Keratinocyte (primary cell): ENCODE measurements at regions not wholly inside any gene's neighbourhood (a gene's known extent, or its start where the extent isn't known, plus 50 kb on each side); places are given as distances from the start of the nearest gene placed in this dataset.

Experiments
- DNase-seq: peaks from one replicate; pipeline ENCODE4 v3.0.0-alpha.2; 2011; ENCODE audit warnings: low read depth, missing footprints, low spot score
- FAIRE-seq: peaks from 2 replicates; lab custom pipeline; 2011; peaks lifted over from hg19 to GRCh38; lab: Jason Lieb, UNC
- H2AFZ ChIP-seq: 2 replicates; pipeline ENCODE4 v1.6.0; 2012; ENCODE audit warnings: low read length, control low read depth, inconsistent platforms; ENCODE audit not compliant: control insufficient read depth
- H3K27ac ChIP-seq: 2 replicates; pipeline ENCODE4 v1.5.1; 2011; ENCODE audit warnings: low read length; ENCODE audit not compliant: control insufficient read depth, insufficient read depth
- H3K27me3 ChIP-seq: 3 replicates; pipeline ENCODE4 v1.6.0; 2011; ENCODE audit warnings: low read length; ENCODE audit not compliant: control insufficient read depth, insufficient read depth; ENCODE audit errors: extremely low read depth
- H3K36me3 ChIP-seq, 2 experiments: 2 replicates in 1 of 2; 3 replicates in 1 of 2; pipeline ENCODE4 v1.5.1; 2011; ENCODE audit warnings: low read length in 2 of 2, mild to moderate bottlenecking in 1 of 2; ENCODE audit not compliant: control insufficient read depth in 2 of 2, insufficient read depth in 2 of 2; ENCODE audit errors: extremely low read depth in 1 of 2
- H3K4me1 ChIP-seq: 3 replicates; pipeline ENCODE4 v1.5.1; 2011; ENCODE audit warnings: low read length; ENCODE audit not compliant: control insufficient read depth, insufficient read depth; ENCODE audit errors: extremely low read depth
- H3K4me2 ChIP-seq: 3 replicates; pipeline ENCODE4 v1.6.0; 2011; ENCODE audit warnings: low read depth, low read length; ENCODE audit not compliant: control insufficient read depth, insufficient read depth; ENCODE audit errors: extremely low read depth
- H3K4me3 ChIP-seq, 3 experiments: fragments of 200-600 bp in 1 of 3; sonication (generic) in 1 of 3; 2 replicates in 2 of 3; 3 replicates in 1 of 3; pipeline ENCODE4 v1.5.1; 2011 to 2016; ENCODE audit warnings: low read length in 3 of 3, mild to moderate bottlenecking in 3 of 3, control low read depth in 2 of 3, inconsistent platforms in 1 of 3, low read depth in 1 of 3, mixed read lengths in 1 of 3, mixed run types in 1 of 3, moderate library complexity in 1 of 3; ENCODE audit not compliant: control insufficient read depth in 2 of 3, insufficient read depth in 2 of 3; ENCODE audit errors: extremely low read depth in 1 of 3
- H3K79me2 ChIP-seq: 2 replicates; pipeline ENCODE4 v1.6.0; 2012; ENCODE audit warnings: low read length; ENCODE audit not compliant: control insufficient read depth, insufficient read depth
- H3K9ac ChIP-seq: 3 replicates; pipeline ENCODE4 v1.6.0; 2011; ENCODE audit warnings: low read length; ENCODE audit not compliant: control insufficient read depth, insufficient read depth; ENCODE audit errors: extremely low read depth
- H3K9me1 ChIP-seq: 3 replicates; pipeline ENCODE4 v1.6.0; 2011; ENCODE audit warnings: low read length; ENCODE audit not compliant: control insufficient read depth, insufficient read depth; ENCODE audit errors: extremely low read depth
- H3K9me3 ChIP-seq: 2 replicates; pipeline ENCODE4 v1.5.1; 2012; ENCODE audit warnings: low read depth, low read length; ENCODE audit not compliant: control insufficient read depth
- H4K20me1 ChIP-seq: 3 replicates; pipeline ENCODE4 v1.6.0; 2011; ENCODE audit warnings: low read length; ENCODE audit not compliant: control insufficient read depth, insufficient read depth; ENCODE audit errors: extremely low read depth
- EZH2 ChIP-seq: IDR thresholded peaks from one replicate; pipeline ENCODE4 v1.6.1; 2012; ENCODE audit warnings: inconsistent platforms, mild to moderate bottlenecking, low read length, moderate library complexity
- dilution Hi-C: fragments of 300-500 bp; cut with MboI; formaldehyde crosslinking; loops from one replicate; pipeline ENCODE4 v1.7.0; 2020; ENCODE audit warnings: low sequenced_read_pairs; ENCODE audit not compliant: extremely low pct_ligation_motif_present
- TF ChIP-seq, protein P1 (sequence below), 3 experiments: IDR thresholded peaks in 1 of 3; conservative IDR thresholded peaks in 1 of 3; optimal IDR thresholded peaks in 1 of 3; 2 replicates in 2 of 3; 3 replicates in 1 of 3; pipeline versions ENCODE3 to v1.5.1; 2011; ENCODE audit warnings: low read length in 3 of 3, mild to moderate bottlenecking in 3 of 3, moderate library complexity in 2 of 3, control low read depth in 1 of 3, inconsistent platforms in 1 of 3; ENCODE audit not compliant: insufficient read depth in 2 of 3; ENCODE audit errors: extremely low read depth in 1 of 3

DNA sequence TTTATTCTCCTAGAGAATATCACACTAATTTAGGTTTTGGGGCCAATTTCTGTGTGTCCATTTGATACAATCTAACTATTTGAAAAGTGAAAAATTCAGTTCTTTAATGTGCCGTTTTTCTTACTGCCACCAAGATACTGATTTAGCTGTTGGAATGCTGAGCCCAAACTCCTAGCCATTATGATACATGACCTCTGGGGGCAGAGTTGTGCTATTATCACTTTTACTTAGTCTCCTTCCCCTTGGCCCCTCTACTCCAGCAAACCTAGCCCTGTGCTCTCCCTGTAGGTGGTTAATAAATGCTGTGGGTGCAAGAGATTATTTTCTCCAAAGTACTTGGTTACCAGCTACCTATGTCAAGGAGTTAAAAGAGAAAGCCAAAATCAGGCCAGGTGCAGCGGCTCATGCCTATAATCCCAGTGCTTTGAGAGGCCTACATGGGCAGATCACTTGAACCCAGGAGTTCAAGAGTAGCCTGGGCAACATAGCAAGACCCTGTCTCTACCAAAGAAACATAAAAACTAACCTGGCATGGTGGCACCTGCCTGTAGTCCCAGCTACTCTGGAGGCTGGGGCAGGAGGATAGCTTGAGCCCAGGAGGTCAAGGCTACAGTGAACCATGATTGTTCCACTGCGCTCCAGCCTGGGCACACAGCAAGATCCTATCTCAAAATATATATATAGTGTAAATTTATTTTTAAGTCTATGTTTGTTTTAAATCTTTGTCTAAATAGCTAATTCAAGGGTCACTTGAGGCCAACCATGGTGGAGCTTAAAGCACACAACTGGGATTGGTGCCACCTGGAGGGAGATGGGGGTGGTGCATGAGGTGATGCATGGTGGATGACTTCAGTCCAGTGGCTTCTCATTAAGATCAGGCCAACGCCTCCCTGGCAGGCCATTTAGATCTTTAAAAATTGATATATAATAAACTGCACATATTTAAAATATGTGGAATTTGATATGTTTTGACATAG lies 193.2 kb upstream of the PLET1 start:
- Histone ChIP-seq H3K27me3 (no peaks in the 10 kb centered on the region), H3K4me1 (no peaks in the 10 kb centered on the region), H2AFZ (no peak overlapping the region), H3K4me3 (no peak overlapping the region), H4K20me1 (no peaks in the 10 kb centered on the region), H3K9me3 (no peaks in the 10 kb centered on the region), H3K4me2 (no peak overlapping the region), H3K36me3 (no peaks in the 10 kb centered on the region), H3K79me2 (no peaks in the 10 kb centered on the region), H3K9ac (no peak overlapping the region), H3K9me1 (no peaks in the 10 kb centered on the region), H3K27ac (no peak overlapping the region)
- FAIRE-seq (no peak), DNase-seq (no peak)
- dilution Hi-C loops: no loop called here
- TF ChIP-seq, protein P1, sequence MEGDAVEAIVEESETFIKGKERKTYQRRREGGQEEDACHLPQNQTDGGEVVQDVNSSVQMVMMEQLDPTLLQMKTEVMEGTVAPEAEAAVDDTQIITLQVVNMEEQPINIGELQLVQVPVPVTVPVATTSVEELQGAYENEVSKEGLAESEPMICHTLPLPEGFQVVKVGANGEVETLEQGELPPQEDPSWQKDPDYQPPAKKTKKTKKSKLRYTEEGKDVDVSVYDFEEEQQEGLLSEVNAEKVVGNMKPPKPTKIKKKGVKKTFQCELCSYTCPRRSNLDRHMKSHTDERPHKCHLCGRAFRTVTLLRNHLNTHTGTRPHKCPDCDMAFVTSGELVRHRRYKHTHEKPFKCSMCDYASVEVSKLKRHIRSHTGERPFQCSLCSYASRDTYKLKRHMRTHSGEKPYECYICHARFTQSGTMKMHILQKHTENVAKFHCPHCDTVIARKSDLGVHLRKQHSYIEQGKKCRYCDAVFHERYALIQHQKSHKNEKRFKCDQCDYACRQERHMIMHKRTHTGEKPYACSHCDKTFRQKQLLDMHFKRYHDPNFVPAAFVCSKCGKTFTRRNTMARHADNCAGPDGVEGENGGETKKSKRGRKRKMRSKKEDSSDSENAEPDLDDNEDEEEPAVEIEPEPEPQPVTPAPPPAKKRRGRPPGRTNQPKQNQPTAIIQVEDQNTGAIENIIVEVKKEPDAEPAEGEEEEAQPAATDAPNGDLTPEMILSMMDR (optimal IDR thresholded peaks at IDR 0.05 in 1 of 3, IDR thresholded peaks at IDR 0.05 in 1 of 3, conservative IDR thresholded peaks at IDR 0.05 in 1 of 3; ENCODE audit: extremely low read depth in 1 of 3, insufficient read depth in 2 of 3, low read length in 3 of 3): peak; percentile 51 to 79 (median 65)
- no peak for TF ChIP-seq EZH2

DNA sequence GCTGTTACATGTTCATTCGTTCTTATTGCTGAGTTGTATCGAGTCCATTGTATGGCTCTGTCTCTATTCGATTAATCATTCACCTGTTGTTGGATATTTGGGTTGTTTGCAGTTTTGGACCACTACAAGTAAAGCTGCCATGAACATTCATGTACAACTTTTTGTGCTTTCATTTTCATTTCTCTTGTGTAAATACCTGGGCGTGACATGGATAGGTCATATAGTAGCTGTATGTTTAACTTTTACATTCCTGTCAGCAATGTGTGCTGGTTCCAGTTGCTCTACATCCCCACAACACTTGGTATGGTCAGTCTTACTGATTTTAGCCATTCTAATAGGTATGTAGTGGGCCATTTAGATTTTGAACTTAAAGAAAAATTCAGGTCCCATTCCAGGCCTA lies 194.2 kb upstream of the PLET1 start:
- no peaks in the 10 kb centered on the region for H3K4me1 ChIP-seq
- dilution Hi-C loops: no loop called here
- no peak for FAIRE-seq

More for the DNA sequence above, 194.2 kb upstream of the PLET1 start:
- Histone ChIP-seq H3K27me3 (no peaks in the 10 kb centered on the region), H4K20me1 (no peaks in the 10 kb centered on the region), H2AFZ (no peak overlapping the region), H3K79me2 (no peaks in the 10 kb centered on the region), H3K4me3 (no peak overlapping the region), H3K36me3 (no peaks in the 10 kb centered on the region), H3K9me3 (no peaks in the 10 kb centered on the region), H3K27ac (no peak overlapping the region), H3K9me1 (no peaks in the 10 kb centered on the region), H3K4me2 (no peak overlapping the region), H3K9ac (no peak overlapping the region)
- DNase-seq: no peak
- TF ChIP-seq, protein P1 (optimal IDR thresholded peaks at IDR 0.05 in 1 of 3, IDR thresholded peaks at IDR 0.05 in 1 of 3, conservative IDR thresholded peaks at IDR 0.05 in 1 of 3; ENCODE audit: extremely low read depth in 1 of 3, insufficient read depth in 2 of 3, low read length in 3 of 3): no peak
- no peak for TF ChIP-seq EZH2
